Testis (tissue), 2 donors: ENCODE measurements at regions not wholly inside any gene's neighbourhood (a gene's known extent, or its start where the extent isn't known, plus 50 kb on each side); places are given as distances from the start of the nearest gene placed in this dataset.
"Not testable (repeated sequence)": the region's sequence is repeated elsewhere in the genome, so short reads cannot be mapped to it uniquely, and the experiment has no call there.

Experiments used
- DNase-seq: peaks from one replicate; pipeline ENCODE4 v3.0.0-alpha.2; 2019
- H3K27ac ChIP-seq, 2 donors: fragments of 200-600 bp; sonication (generic); one replicate each; pipeline ENCODE4 v1.5.1; 2019
- H3K27me3 ChIP-seq: fragments of 200-600 bp; sonication (generic); one replicate; pipeline ENCODE4 v1.5.1; 2019
- H3K36me3 ChIP-seq: fragments of 200-600 bp; sonication (generic); one replicate; pipeline ENCODE4 v1.5.1; 2017; ENCODE audit warnings: low read depth; ENCODE audit errors: missing control alignments
- H3K4me1 ChIP-seq: fragments of 200-600 bp; sonication (generic); one replicate; pipeline ENCODE4 v1.5.1; 2019
- H3K4me3 ChIP-seq, 2 donors: fragments of 200-600 bp; sonication (generic); one replicate each; pipeline ENCODE4 v1.5.1; 2017 to 2019
- H3K9me3 ChIP-seq: fragments of 200-600 bp; sonication (generic); one replicate; pipeline ENCODE4 v1.5.1; 2017
- CTCF ChIP-seq, 3 experiments: fragments of 450-650 bp in 2 of 3; fragments of 200-600 bp in 1 of 3; sonication (generic) in 1 of 3; IDR thresholded peaks; one replicate each; pipeline ENCODE4 v1.5.1; 2016 to 2019; ENCODE audit warnings: antibody characterized with exemption in 3 of 3, mild to moderate bottlenecking in 2 of 3, moderate library complexity in 1 of 3
- POLR2A ChIP-seq: fragments of 450-650 bp; IDR thresholded peaks from one replicate; pipeline ENCODE4 v1.6.1; 2017; ENCODE audit warnings: antibody characterized with exemption, mild to moderate bottlenecking, moderate library complexity
- WGBS, 2 donors: methylation state at CpG; one replicate each; pipeline ENCODE4 v1.1.5; 2018; 5-methylcytosine and 5-hydroxymethylcytosine counted together
- intact Hi-C: fragments of 100-400 bp; cut with DNase I; formaldehyde crosslinking; loops from one replicate; pipeline ENCODE4 v1.15.1; 2023; ENCODE audit warnings: low total_unique reads

GRCh38 chr5:99471726-99472125 is 542.9 kb upstream of the CHD1 start:
- H3K27ac ChIP-seq, H3K9me3 ChIP-seq, H3K4me1 ChIP-seq, H3K36me3 ChIP-seq, intact Hi-C loops, H3K4me3 ChIP-seq, DNase-seq, H3K27me3 ChIP-seq: not testable (repeated sequence)
- 79 to 84% methylated on average over 4 of the region's 4 CpGs for WGBS, 2 donors

DNA sequence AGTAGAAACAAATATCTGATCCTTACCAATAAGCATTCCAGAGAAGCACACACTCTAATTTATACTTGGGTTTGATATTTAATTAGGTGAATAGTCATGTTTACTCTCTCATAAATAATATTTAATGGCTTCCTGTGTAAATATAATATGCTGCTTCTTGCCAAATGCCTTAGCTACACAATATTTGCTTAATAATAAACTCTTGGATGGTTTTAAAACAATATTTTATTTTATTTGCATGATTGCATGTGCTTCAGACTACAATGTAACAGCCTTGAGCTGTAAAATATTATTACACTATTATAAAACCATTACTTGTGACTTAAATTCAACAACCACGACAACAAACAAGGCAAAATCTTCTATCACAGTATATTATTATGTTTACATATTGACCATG is 542.4 kb upstream of the CHD1 start:
- H3K27ac ChIP-seq, H3K27me3 ChIP-seq, H3K4me3 ChIP-seq, H3K4me1 ChIP-seq, intact Hi-C loops, DNase-seq, H3K9me3 ChIP-seq, H3K36me3 ChIP-seq: not testable (repeated sequence)
- 52 to 71% methylated on average over 1 of the region's 1 CpG for whole genome bisulfite sequencing, 2 donors

DNA sequence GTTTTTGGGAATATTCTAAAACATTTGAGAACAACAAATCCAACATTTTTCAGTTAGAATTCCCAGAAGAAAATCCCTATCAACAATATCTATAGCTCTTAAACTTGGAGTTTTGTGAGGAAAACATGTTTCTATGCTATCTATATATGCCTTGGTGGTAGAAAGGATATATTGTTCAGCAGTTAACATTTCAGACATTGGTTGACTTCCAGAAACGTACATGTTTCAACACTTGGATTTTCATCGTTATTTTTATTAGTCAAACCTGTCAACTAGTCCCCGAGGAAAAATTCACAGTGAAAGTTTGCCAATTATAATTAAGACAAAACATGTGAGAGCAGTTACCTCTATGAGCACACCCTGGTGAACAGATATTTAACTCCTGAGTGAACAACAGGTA is 541.8 kb upstream of the CHD1 start:
- 30 to 51% methylated on average over 3 of the region's 3 CpGs for WGBS, 2 donors
- H3K9me3 ChIP-seq, H3K27ac ChIP-seq, H3K4me1 ChIP-seq, H3K4me3 ChIP-seq, H3K36me3 ChIP-seq, DNase-seq, intact Hi-C loops, H3K27me3 ChIP-seq: not testable (repeated sequence)

- intact Hi-C loops: no loop called here
- no peak for DNase-seq
- no peak overlapping the region for H3K4me3 ChIP-seq
- 77 to 88% methylated on average over 2 of the region's 2 CpGs for WGBS, 2 donors
- H3K4me1 ChIP-seq: no peaks in the 10 kb centered on the region
- TF ChIP-seq CTCF (IDR thresholded peaks at IDR 0.05): no peak
- TF ChIP-seq POLR2A: no peak
- H3K27ac ChIP-seq: no peak overlapping the region
- H3K36me3 ChIP-seq: no peaks in the 10 kb centered on the region
- no peaks in the 10 kb centered on the region for H3K9me3 ChIP-seq
- H3K27me3 ChIP-seq: no peaks in the 10 kb centered on the region
Measured at GRCh38 chr5:99460701-99461100, 531.9 kb upstream of the CHD1 start.

DNA sequence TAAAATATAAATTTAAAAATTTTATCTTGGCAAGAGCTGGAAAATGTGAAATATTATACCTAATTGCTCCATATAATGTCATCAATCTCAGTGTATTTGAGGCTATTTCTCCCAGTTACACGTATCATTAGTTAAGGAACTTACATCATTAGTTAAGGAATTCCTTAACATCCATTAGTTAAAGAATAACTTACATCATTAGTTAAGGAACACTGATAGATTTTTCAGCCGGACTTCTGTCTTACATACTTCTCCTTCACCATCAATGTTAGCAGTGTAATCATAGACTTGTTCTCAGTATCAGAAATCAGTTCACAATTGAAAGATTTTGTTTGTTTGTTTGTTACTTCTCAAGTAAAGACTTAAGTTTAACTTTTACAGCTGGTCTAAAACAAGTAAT is 524.4 kb upstream of the CHD1 start:
- TF ChIP-seq POLR2A (no peak), CTCF (IDR thresholded peaks at IDR 0.05) (no peak)
- Histone ChIP-seq H3K9me3 (no peaks in the 10 kb centered on the region), H3K36me3 (no peaks in the 10 kb centered on the region), H3K27me3 (no peaks in the 10 kb centered on the region), H3K4me1 (no peaks in the 10 kb centered on the region), H3K27ac (no peak overlapping the region), H3K4me3 (no peak overlapping the region)
- DNase-seq: no peak
- intact Hi-C loops: no loop called here
- 83% methylated on average over 2 of the region's 2 CpGs for WGBS, 2 donors

DNA sequence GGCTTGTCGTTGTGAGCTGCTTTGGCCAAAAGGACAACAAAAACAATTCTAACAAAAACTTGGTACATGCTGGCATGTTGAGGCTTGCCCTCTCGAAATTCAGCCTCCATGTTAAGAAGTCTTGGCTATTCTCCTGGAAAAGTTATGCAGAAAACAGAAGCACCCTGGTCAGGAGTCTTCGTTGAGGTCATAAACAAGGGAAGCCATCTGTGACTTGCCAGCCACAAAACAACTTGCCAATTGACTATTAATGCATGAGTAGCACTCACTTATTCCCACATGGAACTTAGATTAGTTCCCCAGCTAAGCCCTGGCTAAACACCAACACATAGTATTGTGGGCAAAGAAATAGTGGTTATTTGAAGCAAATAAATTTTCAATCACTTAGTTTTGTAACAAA is 521.0 kb upstream of the CHD1 start:
- Histone ChIP-seq H3K9me3 (no peaks in the 10 kb centered on the region), H3K27ac (no peak overlapping the region), H3K27me3 (no peaks in the 10 kb centered on the region), H3K36me3 (no peaks in the 10 kb centered on the region), H3K4me1 (no peaks in the 10 kb centered on the region), H3K4me3 (no peak overlapping the region)
- WGBS, 2 donors: 70 to 90% methylated on average over 3 of the region's 3 CpGs
- DNase-seq: no peak
- intact Hi-C loops: no loop called here
- TF ChIP-seq CTCF (IDR thresholded peaks at IDR 0.05): no peak
- no peak for TF ChIP-seq POLR2A
